ENCODE measurements at regions not wholly inside any gene's neighbourhood (a gene's known extent, or its start where the extent isn't known, plus 50 kb on each side); places are given as distances from the start of the nearest gene placed in this dataset.

DNA sequence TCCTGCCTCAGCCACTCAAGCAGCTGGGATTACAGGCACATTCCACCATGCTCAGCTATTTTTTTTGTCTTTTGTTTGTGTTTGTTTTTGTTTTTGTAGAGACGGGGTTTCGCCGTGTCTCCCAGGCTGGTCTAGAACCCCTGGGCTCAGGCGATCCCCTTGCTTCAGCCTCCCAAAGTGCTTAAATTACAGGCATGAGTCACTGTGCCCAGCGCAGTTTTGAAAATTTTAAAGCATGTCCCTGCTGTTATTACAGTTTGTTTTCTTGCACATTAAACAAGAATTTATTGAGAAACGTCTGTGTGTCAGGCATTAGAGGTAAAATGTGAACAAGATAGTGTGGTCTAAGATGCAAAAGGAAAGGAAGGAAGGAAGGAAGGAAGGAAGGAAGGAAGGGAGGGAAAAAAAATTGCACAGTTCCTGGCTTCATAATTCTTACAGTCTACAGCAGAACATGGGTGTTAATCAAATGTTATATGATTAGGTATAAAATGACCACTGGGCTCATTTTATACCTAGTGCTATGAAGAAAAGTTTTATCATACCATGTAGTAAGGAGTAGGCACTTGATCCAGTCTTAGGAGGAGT is 205.4 kb downstream of the SNX18 start:
- TF ChIP-seq, protein P1, sequence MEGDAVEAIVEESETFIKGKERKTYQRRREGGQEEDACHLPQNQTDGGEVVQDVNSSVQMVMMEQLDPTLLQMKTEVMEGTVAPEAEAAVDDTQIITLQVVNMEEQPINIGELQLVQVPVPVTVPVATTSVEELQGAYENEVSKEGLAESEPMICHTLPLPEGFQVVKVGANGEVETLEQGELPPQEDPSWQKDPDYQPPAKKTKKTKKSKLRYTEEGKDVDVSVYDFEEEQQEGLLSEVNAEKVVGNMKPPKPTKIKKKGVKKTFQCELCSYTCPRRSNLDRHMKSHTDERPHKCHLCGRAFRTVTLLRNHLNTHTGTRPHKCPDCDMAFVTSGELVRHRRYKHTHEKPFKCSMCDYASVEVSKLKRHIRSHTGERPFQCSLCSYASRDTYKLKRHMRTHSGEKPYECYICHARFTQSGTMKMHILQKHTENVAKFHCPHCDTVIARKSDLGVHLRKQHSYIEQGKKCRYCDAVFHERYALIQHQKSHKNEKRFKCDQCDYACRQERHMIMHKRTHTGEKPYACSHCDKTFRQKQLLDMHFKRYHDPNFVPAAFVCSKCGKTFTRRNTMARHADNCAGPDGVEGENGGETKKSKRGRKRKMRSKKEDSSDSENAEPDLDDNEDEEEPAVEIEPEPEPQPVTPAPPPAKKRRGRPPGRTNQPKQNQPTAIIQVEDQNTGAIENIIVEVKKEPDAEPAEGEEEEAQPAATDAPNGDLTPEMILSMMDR (IDR thresholded peaks at IDR 0.05) = no peak
- TF ChIP-seq POLR2A (IDR thresholded peaks at IDR 0.05) = no peak

Measured in lower leg skin (tissue), 3 donors.